Uterus (tissue), 3 donors: ENCODE measurements at regions not wholly inside any gene's neighbourhood (a gene's known extent, or its start where the extent isn't known, plus 50 kb on each side); places are given as distances from the start of the nearest gene placed in this dataset.

Experiments used
- DNase-seq, 2 donors: peaks; one replicate each; pipeline ENCODE4 v3.0.0-alpha.2; 2019 to 2020
- H3K27ac ChIP-seq, 2 donors: fragments of 200-600 bp; sonication (generic); 1 replicate in 1 of 2; 2 replicates in 1 of 2; pipeline ENCODE4 v1.5.1; 2016 to 2018
- H3K27me3 ChIP-seq, 2 donors: fragments of 200-600 bp; sonication (generic); one replicate each; pipeline ENCODE4 v1.5.1; 2018 to 2019; ENCODE audit warnings: control low read depth in 1 of 2
- H3K36me3 ChIP-seq, 2 donors: fragments of 200-600 bp; sonication (generic); one replicate each; pipeline ENCODE4 v1.5.1; 2019; ENCODE audit warnings: control low read depth in 1 of 2
- H3K4me1 ChIP-seq, 2 donors: fragments of 200-600 bp; sonication (generic); one replicate each; pipeline ENCODE4 v1.5.1; 2018 to 2019; ENCODE audit warnings: control low read depth in 1 of 2
- H3K4me3 ChIP-seq, 2 donors: fragments of 200-600 bp; sonication (generic); 1 replicate in 1 of 2; 2 replicates in 1 of 2; pipeline ENCODE4 v1.5.1; 2018 to 2019; ENCODE audit warnings: mild to moderate bottlenecking in 1 of 2
- H3K9me3 ChIP-seq, 2 donors: fragments of 200-600 bp; sonication (generic); one replicate each; pipeline ENCODE4 v1.5.1; 2019; ENCODE audit warnings: control low read depth in 1 of 2
- CTCF ChIP-seq, 4 experiments: fragments of 200-600 bp in 2 of 4; fragments of 450-650 bp in 2 of 4; sonication (generic) in 2 of 4; IDR thresholded peaks; one replicate each; pipeline ENCODE4 v1.5.1; 2016 to 2019; ENCODE audit warnings: antibody characterized with exemption in 4 of 4, mild to moderate bottlenecking in 2 of 4, moderate library complexity in 1 of 4
- POLR2A ChIP-seq, 2 donors: fragments of 450-650 bp; IDR thresholded peaks; one replicate each; pipeline ENCODE4 v1.6.1; 2016; ENCODE audit warnings: antibody characterized with exemption in 2 of 2, mild to moderate bottlenecking in 1 of 2, moderate library complexity in 1 of 2
- intact Hi-C: fragments of 100-400 bp; cut with DNase I; formaldehyde crosslinking; loops from one replicate; pipeline ENCODE4 v1.15.1; 2023; ENCODE audit warnings: low total_unique reads
- donor health status: DM: yes; HTN: yes; CAD: no.

- H3K27ac ChIP-seq = no peak overlapping the region
- no peaks in the 10 kb centered on the region for H3K4me1 ChIP-seq
- no peak for DNase-seq
- no peaks in the 10 kb centered on the region for H3K9me3 ChIP-seq
- TF ChIP-seq POLR2A (IDR thresholded peaks at IDR 0.05) (no peak), CTCF (IDR thresholded peaks at IDR 0.05) (no peak)
- intact Hi-C loops = loop anchor here (10.0 kb wide), 1 partner anchor 617 kb away; no protein-coding TSS in a partner anchor
- H3K4me3 ChIP-seq = no peak overlapping the region
- H3K36me3 ChIP-seq = no peaks in the 10 kb centered on the region
- H3K27me3 ChIP-seq = no peaks in the 10 kb centered on the region
Observed at GRCh38 chr5:54862036-54862435, 123.4 kb downstream of the ESM1 start.

GRCh38 chr5:54861212-54861894 is 124.0 kb downstream of the ESM1 start:
- intact Hi-C loops = loop anchor here (10.0 kb wide), 1 partner anchor 617 kb away; no protein-coding TSS in a partner anchor
- Histone ChIP-seq H3K27me3 (no peaks in the 10 kb centered on the region), H3K4me3 (no peak overlapping the region), H3K36me3 (no peaks in the 10 kb centered on the region), H3K4me1 (no peaks in the 10 kb centered on the region), H3K9me3 (no peaks in the 10 kb centered on the region), H3K27ac (no peak overlapping the region)
- DNase-seq = no peak
- TF ChIP-seq POLR2A (IDR thresholded peaks at IDR 0.05) (no peak), CTCF (IDR thresholded peaks at IDR 0.05) (no peak)

GRCh38 chr5:54860321-54860720 is 125.1 kb downstream of the ESM1 start:
- Histone ChIP-seq H3K4me3 (no peak overlapping the region), H3K36me3 (no peaks in the 10 kb centered on the region), H3K27ac (no peak overlapping the region), H3K27me3 (no peaks in the 10 kb centered on the region), H3K9me3 (no peaks in the 10 kb centered on the region), H3K4me1 (no peaks in the 10 kb centered on the region)
- TF ChIP-seq POLR2A (IDR thresholded peaks at IDR 0.05) = no peak
- no peak for TF ChIP-seq CTCF (IDR thresholded peaks at IDR 0.05)
- DNase-seq = no peak
- intact Hi-C loops = loop anchor here (10.0 kb wide), 1 partner anchor 616 kb away; no protein-coding TSS in a partner anchor

GRCh38 chr5:54859316-54859715 is 126.1 kb downstream of the ESM1 start:
- no peak for DNase-seq
- H3K9me3 ChIP-seq = no peaks in the 10 kb centered on the region
- TF ChIP-seq CTCF (IDR thresholded peaks at IDR 0.05) = no peak
- TF ChIP-seq POLR2A (IDR thresholded peaks at IDR 0.05) = no peak
- no peaks in the 10 kb centered on the region for H3K36me3 ChIP-seq
- no peak overlapping the region for H3K4me3 ChIP-seq
- no peaks in the 10 kb centered on the region for H3K4me1 ChIP-seq
- H3K27ac ChIP-seq = no peak overlapping the region
- intact Hi-C loops = no loop called here
- H3K27me3 ChIP-seq = no peaks in the 10 kb centered on the region

- Histone ChIP-seq H3K27me3 (no peaks in the 10 kb centered on the region), H3K27ac (no peak overlapping the region), H3K9me3 (no peaks in the 10 kb centered on the region), H3K36me3 (no peaks in the 10 kb centered on the region), H3K4me3 (no peak overlapping the region), H3K4me1 (no peaks in the 10 kb centered on the region)
- TF ChIP-seq CTCF (IDR thresholded peaks at IDR 0.05) (no peak), POLR2A (IDR thresholded peaks at IDR 0.05) (no peak)
- intact Hi-C loops = no loop called here
- DNase-seq = no peak
Observed at GRCh38 chr5:54854883-54855581, 130.4 kb downstream of the ESM1 start.
